Panc1 (cell line): ENCODE measurements at regions not wholly inside any gene's neighbourhood (a gene's known extent, or its start where the extent isn't known, plus 50 kb on each side); places are given as distances from the start of the nearest gene placed in this dataset.
"Not testable (repeated sequence)": the region's sequence is repeated elsewhere in the genome, so short reads cannot be mapped to it uniquely, and the experiment has no call there.

Source experiments
- ATAC-seq: fragments of 200-7000 bp; cut with Tn5 transposase; 2 replicates; pipeline ENCODE4 v1.9.1; 2020; ENCODE audit warnings: mild to moderate bottlenecking, moderate library complexity
- BruUV-seq: library from RNA; stranded (reverse); fragments of 400-500 nt; replicated peaks from 2 replicates; lab custom pipeline; 2021; lab: Mats Ljungman, UMichigan
- CTCF ChIA-PET: fragments of 300-600 bp; sonication (Branson Sonifier 250); formaldehyde crosslinking; loops from one replicate; lab custom pipeline; 2022; ENCODE audit warnings: antibody characterized with exemption; lab: Charles Lee
- POLR2A ChIA-PET: fragments of 300-600 bp; sonication (Branson Sonifier 250); formaldehyde crosslinking; loops from one replicate; lab custom pipeline; 2022; ENCODE audit warnings: antibody characterized with exemption; lab: Charles Lee
- DNase-seq: peaks from one replicate; pipeline ENCODE4 v3.0.0-alpha.2; 2010; ENCODE audit warnings: low read depth, low spot score
- H3K27ac ChIP-seq: 2 replicates; pipeline ENCODE4 v1.5.1; 2011; ENCODE audit warnings: mild to moderate bottlenecking, low read length, inconsistent platforms
- H3K27me3 ChIP-seq: fragments of 200-500 bp; sonication (Bioruptor generic); 2 replicates; pipeline ENCODE4 v1.6.0; 2014; ENCODE audit warnings: low read length, inconsistent platforms; ENCODE audit not compliant: control insufficient read depth, insufficient read depth
- H3K36me3 ChIP-seq: fragments of 200-500 bp; sonication (Bioruptor generic); 2 replicates; pipeline ENCODE4 v1.5.1; 2014; ENCODE audit warnings: inconsistent platforms, mild to moderate bottlenecking, low read length, moderate library complexity; ENCODE audit not compliant: control insufficient read depth, insufficient read depth
- H3K4me1 ChIP-seq: 2 replicates; pipeline ENCODE4 v1.5.1; 2011; ENCODE audit warnings: inconsistent platforms, mild to moderate bottlenecking, low read length, moderate library complexity; ENCODE audit not compliant: control insufficient read depth, insufficient read depth
- H3K4me3 ChIP-seq, 2 experiments: 2 replicates each; pipeline ENCODE4 v1.5.1; 2011 to 2012; ENCODE audit warnings: low read depth in 2 of 2, low read length in 2 of 2, mild to moderate bottlenecking in 2 of 2, inconsistent platforms in 1 of 2, moderate library complexity in 1 of 2
- H3K9me3 ChIP-seq: fragments of 200-500 bp; sonication (Bioruptor generic); 2 replicates; pipeline ENCODE4 v1.5.1; 2014; ENCODE audit warnings: low read depth, mild to moderate bottlenecking, inconsistent platforms, low read length, moderate library complexity; ENCODE audit not compliant: control insufficient read depth, insufficient read depth
- POLR2AphosphoS5 ChIP-seq: IDR thresholded peaks from 2 replicates; pipeline ENCODE4 v1.6.1; 2012; ENCODE audit warnings: mild to moderate bottlenecking, low read depth, low read length, moderate library complexity
- SIN3A ChIP-seq: IDR thresholded peaks from 2 replicates; pipeline ENCODE4 v1.6.1; 2012; ENCODE audit warnings: low read depth, mild to moderate bottlenecking, low read length, moderate library complexity, borderline replicate concordance; ENCODE audit not compliant: insufficient read depth
- TCF7L2 ChIP-seq: IDR thresholded peaks from 2 replicates; pipeline ENCODE4 v1.6.1; 2011; ENCODE audit warnings: mild to moderate bottlenecking, low read depth, low read length, inconsistent platforms
- in situ Hi-C: cut with HindIII; loops from 2 replicates; pipeline ENCODE4 v1.10.0; 2016; ENCODE audit warnings: low sequenced_read_pairs, low pct_unique_long_range_greater_than_20kb
- intact Hi-C: fragments of 100-400 bp; cut with micrococcal nuclease; formaldehyde crosslinking; loops from one replicate; pipeline ENCODE4 v1.10.0; 2022; ENCODE audit not compliant: unreplicated experiment
- TF ChIP-seq, protein P1 (sequence below): fragments of 450-650 bp; IDR thresholded peaks from 2 replicates; pipeline ENCODE4 v1.5.1; 2017; ENCODE audit warnings: mild to moderate bottlenecking
- TF ChIP-seq, protein P2 (sequence below), 2 experiments: IDR thresholded peaks; 2 replicates each; pipeline ENCODE4 v1.6.1; 2011 to 2012; ENCODE audit warnings: low read depth in 2 of 2, control low read depth in 1 of 2, low read length in 1 of 2, mild to moderate bottlenecking in 1 of 2, moderate library complexity in 1 of 2; ENCODE audit not compliant: insufficient read depth in 1 of 2

DNA sequence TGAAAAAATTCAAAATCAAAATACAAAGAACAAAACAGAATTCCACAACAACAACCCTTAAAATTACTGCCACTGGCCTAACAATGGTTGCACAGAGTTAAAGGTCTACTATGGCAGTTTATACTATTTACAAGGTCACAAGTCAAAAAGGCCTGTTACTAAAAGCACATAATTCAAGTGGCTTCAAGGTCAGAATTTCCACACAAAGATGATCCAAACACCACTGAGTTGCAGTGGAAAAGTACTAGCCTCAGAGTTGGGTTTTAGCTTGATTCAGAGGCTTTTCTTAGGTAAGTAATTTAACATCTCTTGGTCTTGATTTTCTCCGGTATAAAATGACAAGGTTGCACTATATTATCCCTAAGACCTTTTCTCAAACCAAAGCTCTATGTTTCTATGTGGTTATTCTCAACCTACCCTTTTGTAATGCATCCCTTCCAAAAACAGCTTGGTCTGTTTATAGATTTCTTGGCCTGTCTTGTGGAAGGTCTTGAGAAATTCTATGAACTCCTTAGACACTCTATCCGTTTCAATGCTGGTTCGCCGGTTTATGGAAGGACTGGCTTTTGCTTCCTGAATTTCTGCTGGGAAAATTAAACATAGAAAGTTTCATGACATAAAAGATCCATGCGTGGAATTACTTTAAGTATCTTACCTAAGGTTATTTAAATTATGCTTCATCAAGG is 69.5 kb downstream of the MDH2 start:
- BruUV-seq, H3K4me3 ChIP-seq, H3K4me1 ChIP-seq, ATAC-seq, DNase-seq, CTCF ChIA-PET, in situ Hi-C loops, intact Hi-C loops, H3K36me3 ChIP-seq, POLR2A ChIA-PET, H3K27me3 ChIP-seq, H3K9me3 ChIP-seq: not testable (repeated sequence)
- H3K27ac ChIP-seq: peak overlapping the region; percentile 59; the same call in 1 of the 2 replicates

DNA sequence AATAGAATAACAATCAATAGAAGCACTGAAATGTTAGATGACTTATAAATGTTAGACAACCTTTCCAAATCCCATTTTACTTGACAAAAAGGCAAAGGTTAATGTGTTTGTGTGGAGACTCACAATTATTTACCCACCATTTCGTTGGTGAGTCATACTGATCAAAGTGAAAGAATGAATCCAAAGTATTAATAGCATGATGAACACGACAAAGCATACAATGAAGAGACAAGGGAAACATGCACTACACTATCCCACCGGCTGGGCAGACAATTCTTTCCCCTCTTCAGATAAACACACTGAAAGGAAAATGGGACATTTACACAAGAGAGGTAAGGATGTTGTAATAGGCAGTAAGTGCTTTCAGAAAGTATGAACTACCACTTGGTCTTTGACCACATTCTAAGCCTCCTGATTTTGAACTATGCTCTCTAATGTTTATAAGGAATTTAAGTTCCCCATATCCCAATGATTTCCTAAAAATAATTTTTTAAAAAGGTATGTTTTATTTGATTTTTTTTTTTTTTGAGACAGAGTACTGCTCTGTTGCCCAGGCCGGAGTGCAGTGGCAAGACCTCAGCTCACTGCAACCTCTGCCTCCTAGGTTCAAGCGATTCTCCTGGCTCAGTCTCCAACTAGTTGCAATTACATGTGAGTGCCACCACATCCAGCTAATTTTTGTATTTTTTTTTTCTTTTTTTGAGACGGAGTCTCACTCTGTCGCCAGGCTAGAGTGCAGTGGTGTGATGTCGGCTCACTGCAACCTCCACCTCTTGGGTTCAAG is 70.5 kb downstream of the MDH2 start:
- CTCF ChIA-PET, POLR2A ChIA-PET, in situ Hi-C loops, H3K4me1 ChIP-seq, H3K4me3 ChIP-seq, H3K27me3 ChIP-seq, BruUV-seq, H3K9me3 ChIP-seq, intact Hi-C loops, DNase-seq, H3K36me3 ChIP-seq: not testable (repeated sequence)
- H3K27ac ChIP-seq: peak overlapping the region; percentile 59; the same call in 1 of the 2 replicates
- ATAC-seq: peak; percentile 71

DNA sequence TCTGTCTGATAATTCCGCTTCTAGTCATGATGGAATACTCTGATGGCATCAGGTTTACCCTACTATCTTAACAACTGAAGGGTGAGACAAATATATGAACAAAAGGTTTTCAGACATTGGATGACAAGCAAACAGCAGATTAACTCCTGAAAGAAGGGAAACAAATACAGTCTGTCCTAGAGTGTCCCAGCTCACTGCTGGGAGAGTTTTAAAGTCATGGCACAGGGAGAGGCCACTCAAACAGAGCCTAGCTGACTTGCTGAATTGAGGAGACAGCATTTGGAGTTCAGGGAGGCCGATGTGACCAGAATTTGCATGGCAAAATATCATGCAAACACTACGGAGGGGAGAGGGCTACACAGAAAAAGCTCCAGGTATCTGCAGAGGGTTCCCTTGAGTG is 73.1 kb downstream of the MDH2 start:
- Histone ChIP-seq H3K9me3 (no peaks in the 10 kb centered on the region), H3K27ac (peak overlapping the region; percentile 44; the same call in 1 of the 2 replicates), H3K36me3 (no peaks in the 10 kb centered on the region), H3K4me1 (peaks cover 4% of the 10 kb centered on the region; the same call in 1 of the 2 replicates), H3K4me3 (no peak overlapping the region), H3K27me3 (no peaks in the 10 kb centered on the region)
- in situ Hi-C loops (no loop called here), intact Hi-C loops (no loop called here)
- TF ChIP-seq POLR2AphosphoS5: no peak
- no peak for TF ChIP-seq SIN3A
- TF ChIP-seq TCF7L2: no peak
- TF ChIP-seq, protein P1, sequence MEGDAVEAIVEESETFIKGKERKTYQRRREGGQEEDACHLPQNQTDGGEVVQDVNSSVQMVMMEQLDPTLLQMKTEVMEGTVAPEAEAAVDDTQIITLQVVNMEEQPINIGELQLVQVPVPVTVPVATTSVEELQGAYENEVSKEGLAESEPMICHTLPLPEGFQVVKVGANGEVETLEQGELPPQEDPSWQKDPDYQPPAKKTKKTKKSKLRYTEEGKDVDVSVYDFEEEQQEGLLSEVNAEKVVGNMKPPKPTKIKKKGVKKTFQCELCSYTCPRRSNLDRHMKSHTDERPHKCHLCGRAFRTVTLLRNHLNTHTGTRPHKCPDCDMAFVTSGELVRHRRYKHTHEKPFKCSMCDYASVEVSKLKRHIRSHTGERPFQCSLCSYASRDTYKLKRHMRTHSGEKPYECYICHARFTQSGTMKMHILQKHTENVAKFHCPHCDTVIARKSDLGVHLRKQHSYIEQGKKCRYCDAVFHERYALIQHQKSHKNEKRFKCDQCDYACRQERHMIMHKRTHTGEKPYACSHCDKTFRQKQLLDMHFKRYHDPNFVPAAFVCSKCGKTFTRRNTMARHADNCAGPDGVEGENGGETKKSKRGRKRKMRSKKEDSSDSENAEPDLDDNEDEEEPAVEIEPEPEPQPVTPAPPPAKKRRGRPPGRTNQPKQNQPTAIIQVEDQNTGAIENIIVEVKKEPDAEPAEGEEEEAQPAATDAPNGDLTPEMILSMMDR: no peak
- TF ChIP-seq, protein P2, sequence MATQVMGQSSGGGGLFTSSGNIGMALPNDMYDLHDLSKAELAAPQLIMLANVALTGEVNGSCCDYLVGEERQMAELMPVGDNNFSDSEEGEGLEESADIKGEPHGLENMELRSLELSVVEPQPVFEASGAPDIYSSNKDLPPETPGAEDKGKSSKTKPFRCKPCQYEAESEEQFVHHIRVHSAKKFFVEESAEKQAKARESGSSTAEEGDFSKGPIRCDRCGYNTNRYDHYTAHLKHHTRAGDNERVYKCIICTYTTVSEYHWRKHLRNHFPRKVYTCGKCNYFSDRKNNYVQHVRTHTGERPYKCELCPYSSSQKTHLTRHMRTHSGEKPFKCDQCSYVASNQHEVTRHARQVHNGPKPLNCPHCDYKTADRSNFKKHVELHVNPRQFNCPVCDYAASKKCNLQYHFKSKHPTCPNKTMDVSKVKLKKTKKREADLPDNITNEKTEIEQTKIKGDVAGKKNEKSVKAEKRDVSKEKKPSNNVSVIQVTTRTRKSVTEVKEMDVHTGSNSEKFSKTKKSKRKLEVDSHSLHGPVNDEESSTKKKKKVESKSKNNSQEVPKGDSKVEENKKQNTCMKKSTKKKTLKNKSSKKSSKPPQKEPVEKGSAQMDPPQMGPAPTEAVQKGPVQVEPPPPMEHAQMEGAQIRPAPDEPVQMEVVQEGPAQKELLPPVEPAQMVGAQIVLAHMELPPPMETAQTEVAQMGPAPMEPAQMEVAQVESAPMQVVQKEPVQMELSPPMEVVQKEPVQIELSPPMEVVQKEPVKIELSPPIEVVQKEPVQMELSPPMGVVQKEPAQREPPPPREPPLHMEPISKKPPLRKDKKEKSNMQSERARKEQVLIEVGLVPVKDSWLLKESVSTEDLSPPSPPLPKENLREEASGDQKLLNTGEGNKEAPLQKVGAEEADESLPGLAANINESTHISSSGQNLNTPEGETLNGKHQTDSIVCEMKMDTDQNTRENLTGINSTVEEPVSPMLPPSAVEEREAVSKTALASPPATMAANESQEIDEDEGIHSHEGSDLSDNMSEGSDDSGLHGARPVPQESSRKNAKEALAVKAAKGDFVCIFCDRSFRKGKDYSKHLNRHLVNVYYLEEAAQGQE (IDR thresholded peaks at IDR 0.05; ENCODE audit: insufficient read depth in 1 of 2, low read depth in 2 of 2, low read length in 1 of 2): no peak
- no TSS peak for BruUV-seq
- ChIA-PET POLR2A (no interaction called here), CTCF (no interaction called here)
- ATAC-seq (no peak), DNase-seq (no peak)
